Breast epithelium (tissue), 4 donors: ENCODE measurements at regions not wholly inside any gene's neighbourhood (a gene's known extent, or its start where the extent isn't known, plus 50 kb on each side); places are given as distances from the start of the nearest gene placed in this dataset.
"Not testable (repeated sequence)": the region's sequence is repeated elsewhere in the genome, so short reads cannot be mapped to it uniquely, and the experiment has no call there.

Experiments used
- DNase-seq, 2 donors: peaks; one replicate each; pipeline ENCODE4 v3.0.0-alpha.2; 2019; ENCODE audit warnings: low spot score in 2 of 2
- H3K27ac ChIP-seq, 2 donors: fragments of 200-600 bp; sonication (generic) in 1 of 2; one replicate each; pipeline ENCODE4 v1.5.1; 2016 to 2019; ENCODE audit warnings: mild to moderate bottlenecking in 1 of 2
- H3K27me3 ChIP-seq, 2 donors: fragments of 200-600 bp; sonication (generic) in 1 of 2; one replicate each; pipeline versions ENCODE4 v1.5.1 to v1.6.0; 2017 to 2019; ENCODE audit warnings: control low read depth in 1 of 2, mild to moderate bottlenecking in 1 of 2
- H3K36me3 ChIP-seq: fragments of 200-600 bp; one replicate; pipeline ENCODE4 v1.5.1; 2019
- H3K4me1 ChIP-seq, 2 donors: fragments of 200-600 bp; sonication (generic); one replicate each; pipeline ENCODE4 v1.5.1; 2016 to 2019; ENCODE audit warnings: control low read depth in 1 of 2
- H3K4me3 ChIP-seq, 3 donors: fragments of 200-600 bp; sonication (generic); 1 replicate in 2 of 3; 2 replicates in 1 of 3; pipeline ENCODE4 v1.5.1; 2016 to 2019; ENCODE audit warnings: mild to moderate bottlenecking in 3 of 3, moderate library complexity in 2 of 3
- H3K9me3 ChIP-seq, 2 donors: fragments of 200-600 bp; sonication (generic) in 1 of 2; one replicate each; pipeline ENCODE4 v1.5.1; 2016 to 2019; ENCODE audit warnings: control low read depth in 1 of 2
- CTCF ChIP-seq, 3 donors: fragments of 450-650 bp; IDR thresholded peaks; one replicate each; pipeline ENCODE4 v1.5.1; 2016 to 2017; ENCODE audit warnings: antibody characterized with exemption in 3 of 3, mild to moderate bottlenecking in 3 of 3, moderate library complexity in 3 of 3
- POLR2A ChIP-seq: fragments of 450-650 bp; IDR thresholded peaks from one replicate; pipeline ENCODE4 v1.6.1; 2016; ENCODE audit warnings: antibody characterized with exemption, mild to moderate bottlenecking, moderate library complexity
- POLR2AphosphoS5 ChIP-seq, 3 donors: sonication (generic); formaldehyde crosslinking; IDR thresholded peaks; one replicate each; pipeline ENCODE4 v1.6.1; 2017; ENCODE audit warnings: antibody characterized with exemption in 3 of 3
- intact Hi-C: fragments of 100-400 bp; cut with DNase I; formaldehyde crosslinking; loops from one replicate; pipeline ENCODE4 v1.15.1; 2023; ENCODE audit warnings: low total_unique reads

GRCh38 chr5:143629871-143630659, 181.9 kb upstream of the HMHB1 start:
- Histone ChIP-seq H3K27me3 (no peaks in the 10 kb centered on the region), H3K27ac (no peak overlapping the region), H3K4me1 (no peaks in the 10 kb centered on the region), H3K36me3 (no peaks in the 10 kb centered on the region), H3K4me3 (no peak overlapping the region), H3K9me3 (no peaks in the 10 kb centered on the region)
- intact Hi-C loops: no loop called here
- TF ChIP-seq POLR2AphosphoS5 (IDR thresholded peaks at IDR 0.05) (no peak), CTCF (IDR thresholded peaks at IDR 0.05) (no peak), POLR2A (no peak)
- no peak for DNase-seq

- H3K27me3 ChIP-seq, H3K27ac ChIP-seq, intact Hi-C loops, H3K9me3 ChIP-seq, DNase-seq, H3K4me3 ChIP-seq, H3K4me1 ChIP-seq, H3K36me3 ChIP-seq: not testable (repeated sequence)
These were observed 186.9 kb upstream of the HMHB1 start for GRCh38 chr5:143625048-143625447.

- Histone ChIP-seq H3K27ac (no peak overlapping the region), H3K36me3 (no peaks in the 10 kb centered on the region), H3K4me3 (no peak overlapping the region), H3K4me1 (no peaks in the 10 kb centered on the region), H3K9me3 (no peaks in the 10 kb centered on the region), H3K27me3 (no peaks in the 10 kb centered on the region)
- intact Hi-C loops: no loop called here
- TF ChIP-seq CTCF (IDR thresholded peaks at IDR 0.05): no peak
- no peak for TF ChIP-seq POLR2A
- TF ChIP-seq POLR2AphosphoS5 (IDR thresholded peaks at IDR 0.05): no peak
- no peak for DNase-seq
These were observed 187.5 kb upstream of the HMHB1 start for GRCh38 chr5:143624465-143624864.

- Histone ChIP-seq H3K27me3 (no peaks in the 10 kb centered on the region), H3K36me3 (no peaks in the 10 kb centered on the region), H3K27ac (no peak overlapping the region), H3K4me3 (no peak overlapping the region), H3K9me3 (no peaks in the 10 kb centered on the region), H3K4me1 (no peaks in the 10 kb centered on the region)
- TF ChIP-seq POLR2A (no peak), POLR2AphosphoS5 (IDR thresholded peaks at IDR 0.05) (no peak), CTCF (IDR thresholded peaks at IDR 0.05) (no peak)
- no peak for DNase-seq
- intact Hi-C loops: no loop called here
These were observed 192.9 kb upstream of the HMHB1 start for GRCh38 chr5:143619040-143619439.

- Histone ChIP-seq H3K36me3 (no peaks in the 10 kb centered on the region), H3K27me3 (no peaks in the 10 kb centered on the region), H3K4me1 (no peaks in the 10 kb centered on the region), H3K9me3 (no peaks in the 10 kb centered on the region), H3K27ac (no peak overlapping the region), H3K4me3 (no peak overlapping the region)
- no peak for DNase-seq
- intact Hi-C loops: no loop called here
- TF ChIP-seq POLR2AphosphoS5 (IDR thresholded peaks at IDR 0.05) (no peak), CTCF (IDR thresholded peaks at IDR 0.05) (no peak), POLR2A (no peak)
These were observed 193.8 kb upstream of the HMHB1 start for GRCh38 chr5:143618141-143618540.
